ENCODE measurements at regions not wholly inside any gene's neighbourhood (a gene's known extent, or its start where the extent isn't known, plus 50 kb on each side); places are given as distances from the start of the nearest gene placed in this dataset.

GRCh38 chrX:20431486-20431885 lies 164.8 kb upstream of the RPS6KA3 start:
- DNase-seq (ENCODE audit: low spot score), result no peak

GRCh38 chrX:20427173-20427770 lies 160.6 kb upstream of the RPS6KA3 start:
- DNase-seq (ENCODE audit: low spot score), result no peak

GRCh38 chrX:20421697-20422096 lies 155.0 kb upstream of the RPS6KA3 start:
- DNase-seq (ENCODE audit: low spot score), result no peak

- no peak for DNase-seq (ENCODE audit: low spot score)
Measured at GRCh38 chrX:20421275-20421674, 154.6 kb upstream of the RPS6KA3 start.

GRCh38 chrX:20420058-20420457 lies 153.3 kb upstream of the RPS6KA3 start:
- no peak for DNase-seq (ENCODE audit: low spot score)

GRCh38 chrX:20418379-20419150 lies 151.9 kb upstream of the RPS6KA3 start:
- no peak for DNase-seq (ENCODE audit: low spot score)

GRCh38 chrX:20414762-20415445 lies 148.2 kb upstream of the RPS6KA3 start:
- no peak for DNase-seq (ENCODE audit: low spot score)

- no peak for DNase-seq (ENCODE audit: low spot score)
Measured at GRCh38 chrX:20414066-20414465, 147.4 kb upstream of the RPS6KA3 start.

- DNase-seq (ENCODE audit: low spot score), result no peak
Measured at GRCh38 chrX:20412871-20413486, 146.3 kb upstream of the RPS6KA3 start.

- no peak for DNase-seq (ENCODE audit: low spot score)
Measured at GRCh38 chrX:20410540-20410939, 143.8 kb upstream of the RPS6KA3 start.

- no peak for DNase-seq (ENCODE audit: low spot score)
Measured at GRCh38 chrX:20409991-20410390, 143.3 kb upstream of the RPS6KA3 start.

- DNase-seq (ENCODE audit: low spot score), result no peak
Measured at GRCh38 chrX:20402956-20403355, 136.2 kb upstream of the RPS6KA3 start.

GRCh38 chrX:20399728-20400414 lies 133.2 kb upstream of the RPS6KA3 start:
- DNase-seq (ENCODE audit: low spot score), result no peak

GRCh38 chrX:20397587-20397986 lies 130.9 kb upstream of the RPS6KA3 start:
- no peak for DNase-seq (ENCODE audit: low spot score)

- no peak for DNase-seq (ENCODE audit: low spot score)
Measured at GRCh38 chrX:20394451-20394850, 127.7 kb upstream of the RPS6KA3 start.

- DNase-seq (ENCODE audit: low spot score), result no peak
Measured at GRCh38 chrX:20393944-20394343, 127.2 kb upstream of the RPS6KA3 start.

GRCh38 chrX:20388594-20388993 lies 121.9 kb upstream of the RPS6KA3 start:
- no peak for DNase-seq (ENCODE audit: low spot score)

- DNase-seq (ENCODE audit: low spot score), result no peak
Measured at GRCh38 chrX:20383477-20383876, 116.8 kb upstream of the RPS6KA3 start.

GRCh38 chrX:20382518-20383297 lies 116.0 kb upstream of the RPS6KA3 start:
- peak; percentile 34 for DNase-seq (ENCODE audit: low spot score)

- DNase-seq (ENCODE audit: low spot score), result no peak
Measured at GRCh38 chrX:20382082-20382481, 115.4 kb upstream of the RPS6KA3 start.

- DNase-seq (ENCODE audit: low spot score), result peak; percentile 63
Measured at GRCh38 chrX:20378233-20378920, 111.7 kb upstream of the RPS6KA3 start.

Measured in LoVo (cell line).